ENCODE measurements at regions not wholly inside any gene's neighbourhood (a gene's known extent, or its start where the extent isn't known, plus 50 kb on each side); places are given as distances from the start of the nearest gene placed in this dataset.

- TF ChIP-seq NFIC (IDR thresholded peaks at IDR 0.05) = no peak
- no peak for TF ChIP-seq MAX (IDR thresholded peaks at IDR 0.05)
- TF ChIP-seq ZBTB7A (IDR thresholded peaks at IDR 0.05; ENCODE audit: low read depth) = no peak
- TF ChIP-seq CREB1 (IDR thresholded peaks at IDR 0.05; ENCODE audit: low read depth) = no peak
- no peak for TF ChIP-seq TCF12 (IDR thresholded peaks at IDR 0.05; ENCODE audit: low read depth)
- TF ChIP-seq TAF1 (IDR thresholded peaks at IDR 0.05; ENCODE audit: low read depth) = no peak
- TF ChIP-seq EGR1 (IDR thresholded peaks at IDR 0.05) = no peak
- TF ChIP-seq CEBPB (IDR thresholded peaks at IDR 0.05) = no peak
- no peak for TF ChIP-seq EP300 (IDR thresholded peaks at IDR 0.05; ENCODE audit: borderline replicate concordance)
- TF ChIP-seq YY1 (IDR thresholded peaks at IDR 0.05; ENCODE audit: low read depth) = no peak
- TF ChIP-seq FOXM1 (IDR thresholded peaks at IDR 0.05; ENCODE audit: borderline replicate concordance, low read depth) = no peak
Measured at GRCh38 chr2:104375206-104375605, 478.7 kb upstream of the POU3F3 start.

GRCh38 chr2:104378853-104379374 lies 475.0 kb upstream of the POU3F3 start:
- TF ChIP-seq TEAD4 (IDR thresholded peaks at IDR 0.05) (no peak), REST (IDR thresholded peaks at IDR 0.05; ENCODE audit: low read depth) (no peak), TAF1 (IDR thresholded peaks at IDR 0.05; ENCODE audit: low read depth) (no peak), NFIC (IDR thresholded peaks at IDR 0.05) (no peak), USF1 (IDR thresholded peaks at IDR 0.05) (no peak), EP300 (IDR thresholded peaks at IDR 0.05; ENCODE audit: borderline replicate concordance) (no peak), MAX (IDR thresholded peaks at IDR 0.05) (no peak), EGR1 (IDR thresholded peaks at IDR 0.05) (no peak), RAD21 (IDR thresholded peaks at IDR 0.05; ENCODE audit: low read depth) (no peak), FOXM1 (IDR thresholded peaks at IDR 0.05; ENCODE audit: borderline replicate concordance, low read depth) (no peak), CEBPB (IDR thresholded peaks at IDR 0.05) (no peak), YY1 (IDR thresholded peaks at IDR 0.05; ENCODE audit: low read depth) (no peak), CREB1 (IDR thresholded peaks at IDR 0.05; ENCODE audit: low read depth) (no peak), TCF12 (IDR thresholded peaks at IDR 0.05; ENCODE audit: low read depth) (no peak), ZBTB7A (IDR thresholded peaks at IDR 0.05; ENCODE audit: low read depth) (no peak)

GRCh38 chr2:104384961-104385360 lies 469.0 kb upstream of the POU3F3 start:
- TF ChIP-seq CREB1 (IDR thresholded peaks at IDR 0.05; ENCODE audit: low read depth) (no peak), TEAD4 (IDR thresholded peaks at IDR 0.05) (no peak), CEBPB (IDR thresholded peaks at IDR 0.05) (no peak), MAX (IDR thresholded peaks at IDR 0.05) (no peak), TCF12 (IDR thresholded peaks at IDR 0.05; ENCODE audit: low read depth) (no peak), NFIC (IDR thresholded peaks at IDR 0.05) (no peak)

- TF ChIP-seq REST (IDR thresholded peaks at IDR 0.05; ENCODE audit: low read depth) (no peak), TEAD4 (IDR thresholded peaks at IDR 0.05) (no peak), USF1 (IDR thresholded peaks at IDR 0.05) (no peak), RAD21 (IDR thresholded peaks at IDR 0.05; ENCODE audit: low read depth) (no peak), TCF12 (IDR thresholded peaks at IDR 0.05; ENCODE audit: low read depth) (no peak), MAX (IDR thresholded peaks at IDR 0.05) (no peak), YY1 (IDR thresholded peaks at IDR 0.05; ENCODE audit: low read depth) (no peak), CEBPB (IDR thresholded peaks at IDR 0.05) (no peak), FOXM1 (IDR thresholded peaks at IDR 0.05; ENCODE audit: borderline replicate concordance, low read depth) (no peak), NFIC (IDR thresholded peaks at IDR 0.05) (no peak), EGR1 (IDR thresholded peaks at IDR 0.05) (no peak), CREB1 (IDR thresholded peaks at IDR 0.05; ENCODE audit: low read depth) (no peak)
Measured at GRCh38 chr2:104385743-104386142, 468.2 kb upstream of the POU3F3 start.

- TF ChIP-seq NFIC (IDR thresholded peaks at IDR 0.05) = no peak
- TF ChIP-seq CEBPB (IDR thresholded peaks at IDR 0.05) = no peak
- TF ChIP-seq MAX (IDR thresholded peaks at IDR 0.05) = no peak
- TF ChIP-seq CREB1 (IDR thresholded peaks at IDR 0.05; ENCODE audit: low read depth) = no peak
- no peak for TF ChIP-seq REST (IDR thresholded peaks at IDR 0.05; ENCODE audit: low read depth)
- no peak for TF ChIP-seq TEAD4 (IDR thresholded peaks at IDR 0.05)
- TF ChIP-seq USF1 (IDR thresholded peaks at IDR 0.05) = no peak
- TF ChIP-seq YY1 (IDR thresholded peaks at IDR 0.05; ENCODE audit: low read depth) = no peak
- TF ChIP-seq EGR1 (IDR thresholded peaks at IDR 0.05) = no peak
Measured at GRCh38 chr2:104388296-104388695, 465.6 kb upstream of the POU3F3 start.
